Ovary (tissue), 7 donors: ENCODE measurements at regions not wholly inside any gene's neighbourhood (a gene's known extent, or its start where the extent isn't known, plus 50 kb on each side); places are given as distances from the start of the nearest gene placed in this dataset.

Experiments used
- DNase-seq, 5 donors: peaks; one replicate each; pipeline ENCODE4 v3.0.0-alpha.2; 2019 to 2020
- H3K27ac ChIP-seq, 2 donors: fragments of 200-600 bp; one replicate each; pipeline versions ENCODE4 v1.5.1 to v1.8.0; 2019 to 2022
- H3K27me3 ChIP-seq: fragments of 200-600 bp; one replicate; pipeline ENCODE4 v1.8.0; 2022
- H3K36me3 ChIP-seq: fragments of 200-600 bp; sonication (generic); one replicate; pipeline ENCODE4 v1.5.1; 2019
- H3K4me1 ChIP-seq: one replicate; pipeline ENCODE4 v1.8.1; 2013; ENCODE audit warnings: mild to moderate bottlenecking, moderate library complexity; ENCODE audit not compliant: insufficient read depth
- H3K4me3 ChIP-seq: fragments of 200-600 bp; sonication (generic); one replicate; pipeline ENCODE4 v1.5.1; 2017
- H3K9me3 ChIP-seq, 2 donors: fragments of 200-600 bp in 1 of 2; sonication (generic) in 1 of 2; one replicate each; pipeline versions ENCODE4 v1.5.1 to v1.8.1; 2013 to 2019; ENCODE audit warnings: mild to moderate bottlenecking in 1 of 2, moderate library complexity in 1 of 2
- EP300 ChIP-seq: sonication (generic); formaldehyde crosslinking; IDR thresholded peaks from one replicate; pipeline ENCODE4 v1.6.1; 2017; ENCODE audit warnings: antibody characterized with exemption
- POLR2A ChIP-seq: fragments of 450-650 bp; IDR thresholded peaks from one replicate; pipeline ENCODE4 v1.6.1; 2017; ENCODE audit warnings: antibody characterized with exemption, mild to moderate bottlenecking, moderate library complexity
- WGBS, 3 donors: extraction: QIAGEN DNeasy Blood & Tissue Kit in 1 of 3; methylation state at CpG; one replicate each; pipeline versions ENCODE4 v1.1.5 to v1.1.7; 2013 to 2017; 5-methylcytosine and 5-hydroxymethylcytosine counted together
- intact Hi-C, 4 donors: fragments of 100-400 bp; cut with DNase I; formaldehyde crosslinking; loops; one replicate each; pipeline versions ENCODE4 v1.11.0 to v1.15.1; 2022 to 2023
- TF ChIP-seq, protein P1 (sequence below), 3 donors: fragments of 450-650 bp in 2 of 3; fragments of 200-600 bp in 1 of 3; IDR thresholded peaks; one replicate each; pipeline versions ENCODE4 v1.5.1 to v1.8.0; 2016 to 2022; ENCODE audit warnings: antibody characterized with exemption in 3 of 3, mild to moderate bottlenecking in 1 of 3
- donor health status: DM: no; HTN: no; CAD: no; lungs with moderate emphysema.
- donor health status: DM: no; HTN: no; CAD: no.
- donor health status: Bipolar disorder and iron deficiency.
- donor health status: DM: no; HTN: no; CAD: no.
- donor health status: DM: yes; HTN: yes; CAD: no.

DNA sequence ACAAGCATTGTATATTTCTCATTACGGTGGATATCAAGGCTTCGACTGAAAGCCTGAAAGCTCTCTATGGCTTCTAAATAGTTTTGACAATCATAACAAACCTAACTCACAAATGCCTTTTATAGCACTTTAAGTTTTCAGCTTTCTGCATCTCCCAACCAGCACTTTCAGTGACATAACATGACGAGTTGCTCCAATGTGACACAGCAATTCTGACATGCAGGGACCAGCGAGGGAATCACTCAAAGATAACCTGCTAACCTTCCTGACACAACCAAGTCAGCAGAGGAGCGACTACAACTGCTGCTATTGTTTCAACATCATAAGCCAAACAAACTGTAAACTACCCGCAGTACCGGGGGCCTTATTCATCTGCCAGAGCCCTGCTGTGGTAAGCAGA, 95.7 kb upstream of the CDH20 start:
- WGBS, 3 donors, result 73 to 81% (median 73%) methylated on average over 7 of the region's 7 CpGs
- Histone ChIP-seq H3K4me1 (no peaks in the 10 kb centered on the region), H3K4me3 (no peak overlapping the region), H3K9me3 (no peaks in the 10 kb centered on the region), H3K27me3 (no peaks in the 10 kb centered on the region), H3K36me3 (no peaks in the 10 kb centered on the region), H3K27ac (no peak overlapping the region)
- TF ChIP-seq POLR2A (no peak), EP300 (no peak)
- intact Hi-C loops, result no loop called here
- no peak for DNase-seq

DNA sequence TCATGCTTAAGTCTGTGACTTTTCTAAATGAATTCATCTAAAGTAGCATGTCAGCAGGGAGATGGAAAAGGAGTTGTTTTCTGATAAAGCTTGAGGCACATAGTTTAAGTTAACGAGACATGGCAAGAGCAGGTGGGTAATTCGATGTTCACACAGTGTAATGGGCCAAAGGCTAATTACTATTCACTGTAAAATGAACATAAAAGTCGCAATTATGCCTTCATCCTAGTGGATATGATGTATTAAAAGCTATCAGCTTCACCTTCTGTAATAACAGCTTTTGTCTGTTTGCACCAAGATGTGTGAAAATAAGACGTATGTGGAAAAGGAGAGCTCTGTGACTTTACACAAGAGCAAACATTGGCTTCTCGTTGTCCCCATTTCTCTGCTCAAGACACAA, 94.2 kb upstream of the CDH20 start:
- no peak for TF ChIP-seq POLR2A
- TF ChIP-seq, protein P1, sequence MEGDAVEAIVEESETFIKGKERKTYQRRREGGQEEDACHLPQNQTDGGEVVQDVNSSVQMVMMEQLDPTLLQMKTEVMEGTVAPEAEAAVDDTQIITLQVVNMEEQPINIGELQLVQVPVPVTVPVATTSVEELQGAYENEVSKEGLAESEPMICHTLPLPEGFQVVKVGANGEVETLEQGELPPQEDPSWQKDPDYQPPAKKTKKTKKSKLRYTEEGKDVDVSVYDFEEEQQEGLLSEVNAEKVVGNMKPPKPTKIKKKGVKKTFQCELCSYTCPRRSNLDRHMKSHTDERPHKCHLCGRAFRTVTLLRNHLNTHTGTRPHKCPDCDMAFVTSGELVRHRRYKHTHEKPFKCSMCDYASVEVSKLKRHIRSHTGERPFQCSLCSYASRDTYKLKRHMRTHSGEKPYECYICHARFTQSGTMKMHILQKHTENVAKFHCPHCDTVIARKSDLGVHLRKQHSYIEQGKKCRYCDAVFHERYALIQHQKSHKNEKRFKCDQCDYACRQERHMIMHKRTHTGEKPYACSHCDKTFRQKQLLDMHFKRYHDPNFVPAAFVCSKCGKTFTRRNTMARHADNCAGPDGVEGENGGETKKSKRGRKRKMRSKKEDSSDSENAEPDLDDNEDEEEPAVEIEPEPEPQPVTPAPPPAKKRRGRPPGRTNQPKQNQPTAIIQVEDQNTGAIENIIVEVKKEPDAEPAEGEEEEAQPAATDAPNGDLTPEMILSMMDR (IDR thresholded peaks at IDR 0.05), result no peak
- no peak overlapping the region for H3K27ac ChIP-seq
- no peak for DNase-seq
- no peaks in the 10 kb centered on the region for H3K4me1 ChIP-seq
- 49 to 58% (median 51%) methylated on average over 5 of the region's 5 CpGs for WGBS, 3 donors
- intact Hi-C loops, result no loop called here
- H3K36me3 ChIP-seq, result no peaks in the 10 kb centered on the region
- no peaks in the 10 kb centered on the region for H3K27me3 ChIP-seq
- no peaks in the 10 kb centered on the region for H3K9me3 ChIP-seq
- no peak overlapping the region for H3K4me3 ChIP-seq

DNA sequence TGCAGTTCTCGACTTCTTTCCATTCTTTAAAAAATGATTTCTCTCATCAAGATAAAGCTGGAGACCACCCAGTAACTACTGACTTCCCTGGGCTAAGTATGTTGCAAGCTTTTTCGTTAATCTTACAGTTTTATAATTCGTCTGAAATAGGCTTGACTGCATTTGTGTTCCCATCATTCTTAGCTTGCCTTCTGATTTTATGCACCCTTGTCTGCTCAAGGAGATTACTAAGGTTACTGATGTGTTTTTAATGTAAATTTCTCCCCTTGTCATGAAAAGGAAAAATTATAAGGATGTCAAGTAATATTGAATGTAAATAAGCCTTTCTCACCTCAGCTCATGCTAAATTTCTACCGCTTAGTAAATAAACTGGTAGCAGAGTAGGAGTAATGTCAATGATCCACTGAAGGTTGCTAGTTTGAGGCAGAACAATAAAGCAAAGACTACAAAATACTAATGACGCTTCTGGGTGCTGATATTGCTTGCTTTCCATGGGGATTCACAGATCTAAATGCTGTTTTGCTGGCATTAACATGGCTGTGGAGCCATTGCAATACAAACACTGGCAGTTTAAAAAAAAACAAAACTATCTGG, 91.9 kb upstream of the CDH20 start:
- no peak for DNase-seq
- TF ChIP-seq EP300 (no peak), POLR2A (no peak)
- TF ChIP-seq, protein P1 (IDR thresholded peaks at IDR 0.05), result no peak
- Histone ChIP-seq H3K9me3 (no peaks in the 10 kb centered on the region), H3K4me1 (no peaks in the 10 kb centered on the region), H3K4me3 (no peak overlapping the region), H3K36me3 (no peaks in the 10 kb centered on the region), H3K27me3 (no peaks in the 10 kb centered on the region), H3K27ac (no peak overlapping the region)
- WGBS, 3 donors, result 85 to 87% (median 86%) methylated on average over 5 of the region's 5 CpGs
- intact Hi-C loops, result no loop called here

DNA sequence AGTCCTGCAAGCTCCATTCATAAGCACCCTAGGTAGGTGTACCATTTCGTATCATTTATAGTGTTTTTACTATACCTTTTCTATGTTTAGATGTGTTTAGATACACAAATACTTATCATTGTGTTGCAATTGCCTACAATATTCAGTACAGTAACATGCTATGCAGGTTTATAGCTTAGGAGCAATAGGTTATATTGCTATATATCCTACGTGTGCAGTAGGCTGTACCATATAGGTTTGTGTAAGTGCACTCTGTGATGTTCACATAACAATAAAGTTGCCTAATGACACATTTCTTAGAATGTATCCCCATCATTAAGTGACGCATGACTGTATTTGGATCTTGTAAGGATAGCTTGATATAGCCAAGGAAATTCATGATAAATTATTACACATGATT, 88.6 kb upstream of the CDH20 start:
- Histone ChIP-seq H3K27ac (no peak overlapping the region), H3K4me1 (no peaks in the 10 kb centered on the region), H3K4me3 (no peak overlapping the region), H3K9me3 (no peaks in the 10 kb centered on the region), H3K27me3 (no peaks in the 10 kb centered on the region), H3K36me3 (no peaks in the 10 kb centered on the region)
- intact Hi-C loops, result no loop called here
- DNase-seq, result no peak
- WGBS, 3 donors, result 91 to 95% (median 92%) methylated on average over 3 of the region's 3 CpGs
- TF ChIP-seq, protein P1 (IDR thresholded peaks at IDR 0.05), result no peak
- TF ChIP-seq EP300 (no peak), POLR2A (no peak)

DNA sequence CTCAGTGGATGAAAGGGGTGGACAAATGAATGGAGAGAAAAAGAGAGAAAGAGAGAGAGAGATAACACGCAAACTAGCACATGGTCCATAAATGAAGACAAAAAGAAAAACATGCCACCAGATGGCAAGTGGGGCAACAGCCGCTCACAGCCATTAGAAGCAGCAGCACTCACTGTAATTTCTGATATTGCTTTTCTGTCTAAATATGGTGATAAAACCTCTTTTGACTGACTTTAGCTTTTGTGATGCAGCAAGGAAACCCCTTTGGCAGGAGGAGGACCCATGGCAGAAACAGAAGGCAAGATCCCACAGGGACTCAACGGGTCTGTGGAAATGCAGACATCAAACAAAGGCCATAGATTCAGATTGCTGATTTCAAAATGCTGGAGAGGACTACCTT, 88.0 kb upstream of the CDH20 start:
- no peaks in the 10 kb centered on the region for H3K4me1 ChIP-seq
- intact Hi-C loops, result no loop called here
- H3K27ac ChIP-seq, result no peak overlapping the region
- no peaks in the 10 kb centered on the region for H3K9me3 ChIP-seq
- TF ChIP-seq, protein P1 (IDR thresholded peaks at IDR 0.05), result no peak
- no peak for TF ChIP-seq EP300
- TF ChIP-seq POLR2A, result no peak
- H3K27me3 ChIP-seq, result no peaks in the 10 kb centered on the region
- 81 to 91% (median 90%) methylated on average over 3 of the region's 3 CpGs for WGBS, 3 donors
- no peak for DNase-seq
- H3K4me3 ChIP-seq, result no peak overlapping the region
- H3K36me3 ChIP-seq, result no peaks in the 10 kb centered on the region
